K562 (cell line): ENCODE measurements at regions not wholly inside any gene's neighbourhood (a gene's known extent, or its start where the extent isn't known, plus 50 kb on each side); places are given as distances from the start of the nearest gene placed in this dataset.

ENCODE experiments used
- ATAC-seq: fragments of 200-7000 bp; cut with Tn5 transposase; 3 replicates; pipeline ENCODE4 v1.9.1; 2020; ENCODE audit warnings: moderate library complexity
- BruUV-seq: library from RNA; stranded (reverse); fragments of 400-500 nt; replicated peaks from 2 replicates; lab custom pipeline; 2021; lab: Mats Ljungman, UMichigan
- CTCF ChIA-PET: fragments of 300-600 bp; formaldehyde crosslinking; extraction: SDS; loops from one replicate; lab custom pipeline; 2021; ENCODE audit warnings: low intra/inter-chr PET ratio; lab: Yijun Ruan, JAX
- POLR2A ChIA-PET: fragments of 300-600, 350-650 bp; sonication (Branson Sonifier 250); formaldehyde crosslinking; extraction: SDS; loops from one replicate; lab custom pipeline; 2021; ENCODE audit warnings: antibody characterized with exemption, inconsistent platforms; lab: Yijun Ruan, JAX
- DNase-seq, 4 experiments: peaks; one replicate each; pipeline versions ENCODE4 v3.0.0 to v3.0.0-alpha.2; 2011 to 2018; ENCODE audit warnings: low spot score in 3 of 4, mixed read lengths in 3 of 4; ENCODE audit errors: extremely low read depth in 1 of 4
- FAIRE-seq: peaks from 2 replicates; lab custom pipeline; 2011; peaks lifted over from hg19 to GRCh38; lab: Jason Lieb, UNC
- H2AFZ ChIP-seq: 2 replicates; pipeline ENCODE4 v1.6.0; 2011; ENCODE audit warnings: low read depth, low read length, control low read depth, inconsistent platforms
- H3K27ac ChIP-seq: fragments of 200-600 bp; 3 replicates; pipeline ENCODE4 v1.8.0; 2011; ENCODE audit warnings: low read depth, mild to moderate bottlenecking, control low read depth, inconsistent platforms, low read length, moderate library complexity, mixed read lengths; ENCODE audit errors: extremely low read depth
- H3K27me3 ChIP-seq, 2 experiments: fragments of 300-600 bp in 1 of 2; 2 replicates in 1 of 2; 3 replicates in 1 of 2; pipeline versions ENCODE4 v1.6.0 to v1.8.0; 2011; ENCODE audit warnings: inconsistent platforms in 2 of 2, low read length in 2 of 2, mild to moderate bottlenecking in 1 of 2, mixed read lengths in 1 of 2, moderate library complexity in 1 of 2; ENCODE audit not compliant: control insufficient read depth in 2 of 2, insufficient read depth in 2 of 2
- H3K36me3 ChIP-seq: fragments of 300-600 bp; 3 replicates; pipeline ENCODE4 v1.8.0; 2011; ENCODE audit warnings: mild to moderate bottlenecking, low read length, inconsistent platforms; ENCODE audit not compliant: control insufficient read depth, insufficient read depth
- H3K4me1 ChIP-seq, 2 experiments: fragments of 200-600 bp in 1 of 2; replicated peaks in 1 of 2; 2 replicates in 1 of 2; 3 replicates in 1 of 2; pipeline versions ENCODE4 v1.5.1 to v1.8.0; 2011; ENCODE audit warnings: inconsistent platforms in 2 of 2, low read length in 2 of 2, mild to moderate bottlenecking in 1 of 2, mixed read lengths in 1 of 2, moderate library complexity in 1 of 2; ENCODE audit not compliant: control insufficient read depth in 2 of 2, insufficient read depth in 2 of 2
- H3K4me2 ChIP-seq: 2 replicates; pipeline ENCODE4 v1.6.1; 2011; ENCODE audit warnings: low read length, control low read depth, inconsistent platforms, mixed read lengths; ENCODE audit not compliant: insufficient read depth
- H3K4me3 ChIP-seq: fragments of 200-600 bp; sonication (generic), shearing (Covaris generic); 2 replicates; pipeline ENCODE4 v1.5.1; 2016; ENCODE audit warnings: control low read depth, inconsistent platforms
- H3K79me2 ChIP-seq: fragments of 200-600 bp; 3 replicates; pipeline ENCODE4 v1.8.0; 2011; ENCODE audit warnings: low read length, inconsistent platforms; ENCODE audit not compliant: control insufficient read depth, insufficient read depth
- H3K9ac ChIP-seq, 2 experiments: 2 replicates each; pipeline versions ENCODE4 v1.6.0 to v1.6.1; 2011; ENCODE audit warnings: low read depth in 2 of 2, low read length in 2 of 2, control low read depth in 1 of 2, inconsistent platforms in 1 of 2, mild to moderate bottlenecking in 1 of 2, mixed read lengths in 1 of 2; ENCODE audit not compliant: insufficient read depth in 1 of 2
- H3K9me1 ChIP-seq: one replicate; pipeline ENCODE4 v1.6.0; 2011; ENCODE audit warnings: inconsistent platforms, mild to moderate bottlenecking, low read length, moderate library complexity; ENCODE audit not compliant: control insufficient read depth, insufficient read depth
- H3K9me3 ChIP-seq: replicated peaks from 2 replicates; pipeline ENCODE4 v1.5.1; 2011; ENCODE audit warnings: low read depth, low read length, inconsistent platforms; ENCODE audit not compliant: control insufficient read depth, insufficient read depth
- H4K20me1 ChIP-seq: replicated peaks from 2 replicates; pipeline ENCODE4 v1.6.1; 2011; ENCODE audit warnings: low read length, inconsistent platforms, mixed read lengths; ENCODE audit not compliant: control insufficient read depth, insufficient read depth
- ARHGAP35 ChIP-seq: fragments of 450-650 bp; IDR thresholded peaks from 2 replicates; pipeline ENCODE4 v1.6.1; 2018; ENCODE audit not compliant: partially characterized antibody
- CREB3L1 ChIP-seq: fragments of 450-650 bp; IDR thresholded peaks from 2 replicates; pipeline ENCODE4 v1.6.1; 2014; ENCODE audit warnings: low read depth, mild to moderate bottlenecking, moderate library complexity, borderline replicate concordance
- CREB5 ChIP-seq: fragments of 250-450 bp; sonication (Bioruptor Pico); IDR thresholded peaks from 2 replicates; pipeline ENCODE4 v1.5.0; 2020; ENCODE audit warnings: mild to moderate bottlenecking
- FOXK1 ChIP-seq: sonication (generic); formaldehyde crosslinking; IDR thresholded peaks from 2 replicates; pipeline ENCODE4 v1.8.0; 2022; ENCODE audit warnings: missing genetic modification reagents, mild to moderate bottlenecking, borderline replicate concordance
- LCOR ChIP-seq: sonication (generic); formaldehyde crosslinking; IDR thresholded peaks from 2 replicates; pipeline ENCODE4 v1.8.0; 2022; ENCODE audit warnings: mild to moderate bottlenecking, missing genetic modification reagents
- NR2F6 ChIP-seq: fragments of 450-650 bp; formaldehyde crosslinking; IDR thresholded peaks from 2 replicates; pipeline ENCODE4 v1.4.0; 2020; ENCODE audit warnings: mild to moderate bottlenecking
- SOX6 ChIP-seq: fragments of 450-650 bp; IDR thresholded peaks from 2 replicates; pipeline ENCODE4 v1.6.1; 2014; ENCODE audit warnings: mild to moderate bottlenecking
- TAF7 ChIP-seq: fragments of 450-650 bp; IDR thresholded peaks from 2 replicates; pipeline ENCODE4 v1.6.1; 2016; ENCODE audit warnings: missing genetic modification characterization, missing compliant biosample characterization
- TAL1 ChIP-seq: fragments of 450-650 bp; IDR thresholded peaks from 2 replicates; pipeline ENCODE4 v1.6.1; 2016; ENCODE audit warnings: mild to moderate bottlenecking
- TEAD4 ChIP-seq, 2 experiments: sonication (generic) in 1 of 2; formaldehyde crosslinking in 1 of 2; IDR thresholded peaks; 2 replicates each; pipeline versions ENCODE4 v1.6.1 to v1.8.0; 2012 to 2022; ENCODE audit warnings: borderline replicate concordance in 1 of 2, inconsistent platforms in 1 of 2, low read length in 1 of 2, mild to moderate bottlenecking in 1 of 2, missing genetic modification reagents in 1 of 2
- ZNF274 ChIP-seq: IDR thresholded peaks from 2 replicates; pipeline ENCODE4 v1.6.1; 2011; ENCODE audit warnings: low read depth, mild to moderate bottlenecking, low read length, moderate library complexity, borderline replicate concordance
- ZNF347 ChIP-seq: fragments of 450-650 bp; formaldehyde crosslinking; IDR thresholded peaks from 2 replicates; pipeline ENCODE4 v1.4.0; 2020; ENCODE audit warnings: low read depth, mild to moderate bottlenecking, moderate library complexity
- WGBS: fragments of 100-300 bp; shearing (Covaris generic); methylation state at CpG from one replicate; pipeline ENCODE4 v1.1.6; 2016; ENCODE audit warnings: low coverage, mixed read lengths; ENCODE audit not compliant: insufficient coverage; ENCODE audit errors: missing lambda C conversion rate; 5-methylcytosine and 5-hydroxymethylcytosine counted together
- in situ Hi-C: fragments of 300-500 bp; cut with MboI; formaldehyde crosslinking; loops from 4 replicates; pipeline ENCODE4 v1.15.0; 2018; ENCODE audit warnings: inconsistent platforms, mixed read lengths
- intact Hi-C: fragments of 100-400 bp; cut with micrococcal nuclease; formaldehyde crosslinking; loops from 2 replicates; pipeline ENCODE4 v1.14.2; 2022
- TF ChIP-seq, protein P1 (sequence below): fragments of 250-450 bp; sonication (Bioruptor Pico); IDR thresholded peaks from 2 replicates; pipeline ENCODE4 v1.8.0; 2022; ENCODE audit warnings: inconsistent platforms, mild to moderate bottlenecking, moderate library complexity, borderline replicate concordance

DNA sequence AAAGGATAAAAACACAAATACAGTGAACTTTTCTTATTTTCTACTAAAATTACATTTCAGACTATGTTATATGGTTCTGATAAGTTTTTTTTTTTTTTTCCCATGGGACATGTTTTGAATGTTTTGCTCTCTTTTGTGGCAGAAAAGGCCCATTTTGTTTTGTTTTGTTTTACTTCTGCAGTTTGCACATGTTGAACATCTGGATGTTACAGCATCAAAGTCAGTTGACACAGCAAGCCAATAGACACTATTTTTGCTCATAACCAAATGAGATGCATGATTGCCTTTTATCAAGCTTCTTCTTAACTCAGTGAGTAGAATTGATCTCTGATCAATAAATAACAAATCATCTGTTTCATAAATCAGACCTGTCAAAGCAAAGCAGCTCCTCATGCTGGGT, 904.2 kb downstream of the ADGRL2 start:
- FAIRE-seq (no peak), ATAC-seq (no peak), DNase-seq (no peak)
- intact Hi-C loops = no loop called here
- H3K27ac ChIP-seq = no peak overlapping the region
- no peaks in the 10 kb centered on the region for H3K79me2 ChIP-seq
- TF ChIP-seq TAF7 (tag) (no peak), ZNF347 (CRISPR knock-in tag) (no peak)
- TF ChIP-seq, protein P1, sequence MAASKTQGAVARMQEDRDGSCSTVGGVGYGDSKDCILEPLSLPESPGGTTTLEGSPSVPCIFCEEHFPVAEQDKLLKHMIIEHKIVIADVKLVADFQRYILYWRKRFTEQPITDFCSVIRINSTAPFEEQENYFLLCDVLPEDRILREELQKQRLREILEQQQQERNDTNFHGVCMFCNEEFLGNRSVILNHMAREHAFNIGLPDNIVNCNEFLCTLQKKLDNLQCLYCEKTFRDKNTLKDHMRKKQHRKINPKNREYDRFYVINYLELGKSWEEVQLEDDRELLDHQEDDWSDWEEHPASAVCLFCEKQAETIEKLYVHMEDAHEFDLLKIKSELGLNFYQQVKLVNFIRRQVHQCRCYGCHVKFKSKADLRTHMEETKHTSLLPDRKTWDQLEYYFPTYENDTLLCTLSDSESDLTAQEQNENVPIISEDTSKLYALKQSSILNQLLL (CRISPR knock-in tag) = no peak
- no peaks in the 10 kb centered on the region for H3K9me1 ChIP-seq
- no peaks in the 10 kb centered on the region for H3K27me3 ChIP-seq
- POLR2A ChIA-PET = interaction anchor here (0.5 kb wide), 1 partner anchor 151 kb away, joined by 3 read pairs; no protein-coding TSS in a partner anchor
- CTCF ChIA-PET = no interaction called here
- no peaks in the 10 kb centered on the region for H4K20me1 ChIP-seq
- no peaks in the 10 kb centered on the region for H3K36me3 ChIP-seq
- no TSS peak for BruUV-seq
- H3K9ac ChIP-seq = no peak overlapping the region
- no peak overlapping the region for H2AFZ ChIP-seq
- no peaks in the 10 kb centered on the region for H3K9me3 ChIP-seq
- H3K4me2 ChIP-seq = no peak overlapping the region
- in situ Hi-C loops = no loop called here
- no peaks in the 10 kb centered on the region for H3K4me1 ChIP-seq
- H3K4me3 ChIP-seq = no peak overlapping the region

GRCh38 chr1:82704393-82704792, 903.7 kb downstream of the ADGRL2 start:
- Histone ChIP-seq H3K27ac (no peak overlapping the region), H3K36me3 (no peaks in the 10 kb centered on the region), H2AFZ (no peak overlapping the region), H3K27me3 (no peaks in the 10 kb centered on the region), H3K4me1 (no peaks in the 10 kb centered on the region), H3K9me3 (no peaks in the 10 kb centered on the region), H3K4me2 (no peak overlapping the region), H3K9ac (no peak overlapping the region), H3K79me2 (no peaks in the 10 kb centered on the region), H4K20me1 (no peaks in the 10 kb centered on the region), H3K9me1 (no peaks in the 10 kb centered on the region), H3K4me3 (no peak overlapping the region)
- ChIA-PET POLR2A (no interaction called here), CTCF (no interaction called here)
- FAIRE-seq = no peak
- DNase-seq = no peak
- in situ Hi-C loops = no loop called here
- WGBS = 0% methylated on average over 3 of the region's 3 CpGs
- ATAC-seq = no peak
- intact Hi-C loops = no loop called here
- no TSS peak for BruUV-seq
- TF ChIP-seq CREB5 = no peak
- no peak for TF ChIP-seq CREB3L1
- no peak for TF ChIP-seq NR2F6
- TF ChIP-seq ARHGAP35 = no peak
- no peak for TF ChIP-seq TAL1
- TF ChIP-seq ZNF274 = no peak
- TF ChIP-seq FOXK1 (CRISPR knock-in tag) = no peak
- TF ChIP-seq SOX6 = no peak
- no peak for TF ChIP-seq TEAD4 (IDR thresholded peaks at IDR 0.05; ENCODE audit: low read length)
- no peak for TF ChIP-seq TEAD4 (CRISPR knock-in tag; IDR thresholded peaks at IDR 0.05; ENCODE audit: borderline replicate concordance)
- TF ChIP-seq LCOR (CRISPR knock-in tag) = no peak
